ENCODE measurements at regions not wholly inside any gene's neighbourhood (a gene's known extent, or its start where the extent isn't known, plus 50 kb on each side); places are given as distances from the start of the nearest gene placed in this dataset.
"Not testable (repeated sequence)": the region's sequence is repeated elsewhere in the genome, so short reads cannot be mapped to it uniquely, and the experiment has no call there.

- not testable (repeated sequence) for H2BK5ac ChIP-seq (ENCODE audit: low read depth, low read length, poor library complexity, severe bottlenecking); H2BK120ac ChIP-seq (ENCODE audit: low read depth, low read length); H3K79me1 ChIP-seq (replicated peaks; ENCODE audit: low read length, poor library complexity, severe bottlenecking); H3K4me2 ChIP-seq (ENCODE audit: low read length, poor library complexity, severe bottlenecking); DNase-seq; H4K91ac ChIP-seq (ENCODE audit: low read length); H3K4me1 ChIP-seq (ENCODE audit: control insufficient read depth, insufficient read depth, low read depth, low read length); H4K8ac ChIP-seq (ENCODE audit: low read length); H3K4me3 ChIP-seq (ENCODE audit: insufficient read depth in 1 of 2, low read depth in 1 of 2, low read length in 2 of 2); H3K23ac ChIP-seq (ENCODE audit: low read length in 2 of 2); H3K9me3 ChIP-seq (ENCODE audit: control insufficient read depth, low read length); H3K4ac ChIP-seq (ENCODE audit: low read depth in 1 of 2, low read length in 2 of 2); H2BK12ac ChIP-seq (ENCODE audit: low read length in 2 of 2); H3K18ac ChIP-seq (ENCODE audit: low read depth in 1 of 2, low read length in 2 of 2); H3K27me3 ChIP-seq (ENCODE audit: control insufficient read depth in 1 of 2, insufficient read depth in 1 of 2, low read length in 2 of 2); H2BK15ac ChIP-seq (ENCODE audit: low read depth, poor library complexity, severe bottlenecking); H2AK5ac ChIP-seq (ENCODE audit: low read length, severe bottlenecking); H2AFZ ChIP-seq (ENCODE audit: low read depth, low read length); H3K27ac ChIP-seq (ENCODE audit: low read length, poor library complexity, severe bottlenecking); H3K14ac ChIP-seq (ENCODE audit: low read length in 2 of 2); H3K9ac ChIP-seq (ENCODE audit: low read length); H3K36me3 ChIP-seq (ENCODE audit: control insufficient read depth in 1 of 2, insufficient read depth in 2 of 2, low read depth in 1 of 2, low read length in 2 of 2)
- WGBS = no CpG with 5 or more reads among the region's 62 CpGs
Measured at GRCh38 chr21:6466081-6466698, 4055.2 kb upstream of the TPTE start.

- WGBS = no CpG with 5 or more reads among the region's 33 CpGs
- H3K9ac ChIP-seq (ENCODE audit: low read length); H3K4me2 ChIP-seq (ENCODE audit: low read length, poor library complexity, severe bottlenecking); H3K4me3 ChIP-seq (ENCODE audit: insufficient read depth in 1 of 2, low read depth in 1 of 2, low read length in 2 of 2); H2BK5ac ChIP-seq (ENCODE audit: low read depth, low read length, poor library complexity, severe bottlenecking); H2BK120ac ChIP-seq (ENCODE audit: low read depth, low read length); H3K36me3 ChIP-seq (ENCODE audit: control insufficient read depth in 1 of 2, insufficient read depth in 2 of 2, low read depth in 1 of 2, low read length in 2 of 2); H3K14ac ChIP-seq (ENCODE audit: low read length in 2 of 2); H3K23ac ChIP-seq (ENCODE audit: low read length in 2 of 2); H3K27ac ChIP-seq (ENCODE audit: low read length, poor library complexity, severe bottlenecking); H3K9me3 ChIP-seq (ENCODE audit: control insufficient read depth, low read length); H3K4me1 ChIP-seq (ENCODE audit: control insufficient read depth, insufficient read depth, low read depth, low read length); H3K27me3 ChIP-seq (ENCODE audit: control insufficient read depth in 1 of 2, insufficient read depth in 1 of 2, low read length in 2 of 2); H4K8ac ChIP-seq (ENCODE audit: low read length); H3K79me1 ChIP-seq (replicated peaks; ENCODE audit: low read length, poor library complexity, severe bottlenecking); H2AK5ac ChIP-seq (ENCODE audit: low read length, severe bottlenecking); H4K91ac ChIP-seq (ENCODE audit: low read length); H2BK15ac ChIP-seq (ENCODE audit: low read depth, poor library complexity, severe bottlenecking); H2BK12ac ChIP-seq (ENCODE audit: low read length in 2 of 2); H2AFZ ChIP-seq (ENCODE audit: low read depth, low read length); H3K18ac ChIP-seq (ENCODE audit: low read depth in 1 of 2, low read length in 2 of 2); H3K4ac ChIP-seq (ENCODE audit: low read depth in 1 of 2, low read length in 2 of 2); DNase-seq: not testable (repeated sequence)
Measured at GRCh38 chr21:6466707-6467106, 4054.7 kb upstream of the TPTE start.

- not testable (repeated sequence) for H3K27me3 ChIP-seq (ENCODE audit: control insufficient read depth in 1 of 2, insufficient read depth in 1 of 2, low read length in 2 of 2); H4K91ac ChIP-seq (ENCODE audit: low read length); H3K4me2 ChIP-seq (ENCODE audit: low read length, poor library complexity, severe bottlenecking); H3K9ac ChIP-seq (ENCODE audit: low read length); H2AFZ ChIP-seq (ENCODE audit: low read depth, low read length); H2BK15ac ChIP-seq (ENCODE audit: low read depth, poor library complexity, severe bottlenecking); H2BK120ac ChIP-seq (ENCODE audit: low read depth, low read length); H3K18ac ChIP-seq (ENCODE audit: low read depth in 1 of 2, low read length in 2 of 2); H2AK5ac ChIP-seq (ENCODE audit: low read length, severe bottlenecking); H3K36me3 ChIP-seq (ENCODE audit: control insufficient read depth in 1 of 2, insufficient read depth in 2 of 2, low read depth in 1 of 2, low read length in 2 of 2); H3K79me1 ChIP-seq (replicated peaks; ENCODE audit: low read length, poor library complexity, severe bottlenecking); H3K4me3 ChIP-seq (ENCODE audit: insufficient read depth in 1 of 2, low read depth in 1 of 2, low read length in 2 of 2); H2BK5ac ChIP-seq (ENCODE audit: low read depth, low read length, poor library complexity, severe bottlenecking); H3K4me1 ChIP-seq (ENCODE audit: control insufficient read depth, insufficient read depth, low read depth, low read length); H4K8ac ChIP-seq (ENCODE audit: low read length); H3K9me3 ChIP-seq (ENCODE audit: control insufficient read depth, low read length); H3K14ac ChIP-seq (ENCODE audit: low read length in 2 of 2); DNase-seq; H2BK12ac ChIP-seq (ENCODE audit: low read length in 2 of 2); H3K27ac ChIP-seq (ENCODE audit: low read length, poor library complexity, severe bottlenecking); H3K23ac ChIP-seq (ENCODE audit: low read length in 2 of 2); H3K4ac ChIP-seq (ENCODE audit: low read depth in 1 of 2, low read length in 2 of 2)
- WGBS = no CpG with 5 or more reads among the region's 60 CpGs
Measured at GRCh38 chr21:6467189-6467774, 4054.1 kb upstream of the TPTE start.

DNA sequence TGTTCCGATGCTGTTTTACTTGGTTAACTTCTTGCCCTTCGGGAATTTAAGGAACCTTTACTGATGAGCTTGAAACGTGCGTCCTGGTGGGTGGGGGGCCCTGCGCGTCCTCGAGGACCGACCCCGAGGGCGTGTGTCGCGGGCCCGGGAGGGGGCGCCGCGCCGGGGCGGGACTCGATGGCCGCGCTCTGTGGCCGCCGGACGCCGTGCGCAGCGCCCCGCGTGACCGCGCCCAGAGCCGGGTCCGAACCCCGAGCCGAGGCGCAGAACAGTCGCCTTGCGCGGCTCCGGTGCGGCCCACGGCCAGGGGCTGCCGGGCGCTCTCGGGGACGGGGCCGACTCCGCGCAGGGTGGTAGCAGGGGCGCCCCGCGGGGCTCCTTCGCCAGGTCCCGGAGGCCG, 4053.5 kb upstream of the TPTE start:
- H3K23ac ChIP-seq (ENCODE audit: low read length in 2 of 2); H3K4me2 ChIP-seq (ENCODE audit: low read length, poor library complexity, severe bottlenecking); H2BK12ac ChIP-seq (ENCODE audit: low read length in 2 of 2); H2AK5ac ChIP-seq (ENCODE audit: low read length, severe bottlenecking); H3K27me3 ChIP-seq (ENCODE audit: control insufficient read depth in 1 of 2, insufficient read depth in 1 of 2, low read length in 2 of 2); H3K9me3 ChIP-seq (ENCODE audit: control insufficient read depth, low read length); H3K4me1 ChIP-seq (ENCODE audit: control insufficient read depth, insufficient read depth, low read depth, low read length); H3K4ac ChIP-seq (ENCODE audit: low read depth in 1 of 2, low read length in 2 of 2); H3K79me1 ChIP-seq (replicated peaks; ENCODE audit: low read length, poor library complexity, severe bottlenecking); H3K4me3 ChIP-seq (ENCODE audit: insufficient read depth in 1 of 2, low read depth in 1 of 2, low read length in 2 of 2); H3K14ac ChIP-seq (ENCODE audit: low read length in 2 of 2); H2BK5ac ChIP-seq (ENCODE audit: low read depth, low read length, poor library complexity, severe bottlenecking); H2BK120ac ChIP-seq (ENCODE audit: low read depth, low read length); H3K18ac ChIP-seq (ENCODE audit: low read depth in 1 of 2, low read length in 2 of 2); H4K8ac ChIP-seq (ENCODE audit: low read length); H3K9ac ChIP-seq (ENCODE audit: low read length); H3K36me3 ChIP-seq (ENCODE audit: control insufficient read depth in 1 of 2, insufficient read depth in 2 of 2, low read depth in 1 of 2, low read length in 2 of 2); H4K91ac ChIP-seq (ENCODE audit: low read length); DNase-seq; H2AFZ ChIP-seq (ENCODE audit: low read depth, low read length); H2BK15ac ChIP-seq (ENCODE audit: low read depth, poor library complexity, severe bottlenecking); H3K27ac ChIP-seq (ENCODE audit: low read length, poor library complexity, severe bottlenecking): not testable (repeated sequence)
- no CpG with 5 or more reads among the region's 55 CpGs for WGBS

All from mesenchymal stem cell (in vitro differentiated cells and primary cell).